ENCODE measurements at regions not wholly inside any gene's neighbourhood (a gene's known extent, or its start where the extent isn't known, plus 50 kb on each side); places are given as distances from the start of the nearest gene placed in this dataset.
"Not testable (repeated sequence)": the region's sequence is repeated elsewhere in the genome, so short reads cannot be mapped to it uniquely, and the experiment has no call there.

DNA sequence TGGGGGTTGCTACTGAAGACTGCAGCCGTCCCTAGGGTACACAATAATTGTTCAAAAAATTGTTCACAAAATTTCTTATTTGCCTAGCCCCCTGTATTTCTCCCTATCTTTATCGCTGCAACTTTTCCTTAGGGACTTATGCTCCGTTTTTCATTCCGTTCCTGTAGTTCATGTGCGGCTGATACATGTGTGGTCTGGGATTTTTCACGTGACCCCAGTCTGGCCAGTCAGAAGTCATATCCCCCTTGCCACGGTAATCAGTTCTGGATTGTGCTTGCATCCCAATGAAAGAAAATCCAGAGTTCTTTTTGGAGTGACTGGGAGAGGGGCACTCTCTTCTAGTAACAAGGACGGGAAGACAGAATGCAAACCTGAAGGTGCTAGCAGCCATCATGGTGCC is 610.7 kb upstream of the C16orf82 start:
- Histone ChIP-seq H3K4me1 (ENCODE audit: insufficient read depth, low read length) (no peaks in the 10 kb centered on the region), H3K4me3 (ENCODE audit: low read length) (no peak overlapping the region), H3K27ac (ENCODE audit: low read depth, low read length) (no peak overlapping the region), H3K36me3 (ENCODE audit: insufficient read depth, low read length) (no peaks in the 10 kb centered on the region), H3K9ac (ENCODE audit: low read depth, low read length) (no peak overlapping the region), H3K9me3 (ENCODE audit: insufficient read depth, low read depth, low read length) (peaks cover 9% of the 10 kb centered on the region), H3K27me3 (ENCODE audit: insufficient read depth, low read length) (no peaks in the 10 kb centered on the region)
- WGBS = 96% methylated on average over 7 of the region's 8 CpGs

- Histone ChIP-seq H3K27me3 (ENCODE audit: insufficient read depth, low read length) (no peaks in the 10 kb centered on the region), H3K9me3 (ENCODE audit: insufficient read depth, low read depth, low read length) (peaks cover 9% of the 10 kb centered on the region), H3K4me1 (ENCODE audit: insufficient read depth, low read length) (no peaks in the 10 kb centered on the region), H3K4me3 (ENCODE audit: low read length) (no peak overlapping the region), H3K27ac (ENCODE audit: low read depth, low read length) (no peak overlapping the region), H3K9ac (ENCODE audit: low read depth, low read length) (no peak overlapping the region), H3K36me3 (ENCODE audit: insufficient read depth, low read length) (no peaks in the 10 kb centered on the region)
- 92% methylated on average over 7 of the region's 7 CpGs for WGBS
These were observed 609.6 kb upstream of the C16orf82 start for GRCh38 chr16:26457095-26457494.

- Histone ChIP-seq H3K4me3 (ENCODE audit: low read length) (no peak overlapping the region), H3K9ac (ENCODE audit: low read depth, low read length) (no peak overlapping the region), H3K9me3 (ENCODE audit: insufficient read depth, low read depth, low read length) (peaks cover 9% of the 10 kb centered on the region), H3K36me3 (ENCODE audit: insufficient read depth, low read length) (no peaks in the 10 kb centered on the region), H3K27ac (ENCODE audit: low read depth, low read length) (no peak overlapping the region), H3K27me3 (ENCODE audit: insufficient read depth, low read length) (no peaks in the 10 kb centered on the region), H3K4me1 (ENCODE audit: insufficient read depth, low read length) (no peaks in the 10 kb centered on the region)
- 94% methylated on average over 4 of the region's 4 CpGs for WGBS
These were observed 608.8 kb upstream of the C16orf82 start for GRCh38 chr16:26457882-26458281.

DNA sequence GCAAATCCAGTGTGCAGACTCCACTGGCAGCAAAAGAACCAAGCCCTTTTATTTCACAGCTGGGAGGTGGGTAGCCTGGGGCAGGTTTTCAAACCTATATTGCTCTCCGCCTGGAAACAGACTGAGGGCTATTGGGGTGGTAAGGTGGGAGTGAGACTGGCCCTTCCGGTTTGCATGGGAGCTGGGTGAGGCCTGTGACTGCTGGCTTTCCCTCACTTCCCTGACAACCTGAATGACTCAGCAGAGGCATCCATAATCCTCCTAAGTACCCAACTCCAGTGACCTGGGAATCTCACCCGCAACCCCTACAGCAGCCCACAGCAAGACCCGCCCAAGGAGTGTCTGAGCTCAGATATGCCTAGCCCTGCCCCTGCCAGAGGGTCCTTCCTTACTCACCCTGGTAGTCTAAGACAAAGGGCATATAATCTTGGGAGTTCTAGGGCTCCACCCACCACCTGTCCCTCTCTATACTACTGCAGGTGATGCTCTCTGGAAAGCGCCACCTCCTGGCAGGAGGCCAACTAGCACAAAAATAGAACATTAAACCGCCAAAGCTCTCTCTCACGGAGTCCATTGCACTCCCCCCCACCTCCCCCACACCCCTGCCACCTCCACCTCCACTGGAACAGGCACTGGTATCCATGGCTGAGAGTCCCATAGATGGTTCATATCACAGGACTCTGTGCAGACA is 602.0 kb upstream of the C16orf82 start:
- Histone ChIP-seq H3K4me3 (ENCODE audit: low read length) (no peak overlapping the region), H3K27ac (ENCODE audit: low read depth, low read length) (no peak overlapping the region), H3K9me3 (ENCODE audit: insufficient read depth, low read depth, low read length) (0 out of 2 replicates have a peak, but pooled peaks cover 4% of the 10 kb centered on the region), H3K36me3 (ENCODE audit: insufficient read depth, low read length) (no peaks in the 10 kb centered on the region), H3K4me1 (ENCODE audit: insufficient read depth, low read length) (no peaks in the 10 kb centered on the region), H3K27me3 (ENCODE audit: insufficient read depth, low read length) (no peaks in the 10 kb centered on the region), H3K9ac (ENCODE audit: low read depth, low read length) (no peak overlapping the region)
- WGBS = 93% methylated on average over 7 of the region's 7 CpGs

DNA sequence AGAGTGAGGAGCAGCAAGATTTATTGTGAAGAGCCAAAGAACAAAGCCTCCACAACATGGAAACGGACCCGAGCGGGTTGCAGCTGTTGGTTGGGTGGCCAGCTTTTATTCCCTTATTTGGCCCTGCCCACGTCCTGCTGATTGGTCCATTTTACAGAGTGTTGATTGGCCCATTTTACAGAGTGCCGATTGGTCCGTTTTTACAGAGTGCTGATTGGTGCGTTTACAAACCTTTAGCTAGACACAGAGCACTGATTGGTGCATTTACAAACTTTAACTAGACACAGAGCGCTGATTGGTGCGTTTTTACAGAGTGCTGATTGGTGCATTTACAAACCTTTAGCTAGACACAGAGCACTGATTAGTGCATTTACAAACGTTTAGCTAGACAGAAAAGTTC is 592.3 kb upstream of the C16orf82 start:
- H3K9ac ChIP-seq (ENCODE audit: low read depth, low read length); H3K36me3 ChIP-seq (ENCODE audit: insufficient read depth, low read length); H3K27ac ChIP-seq (ENCODE audit: low read depth, low read length); H3K4me3 ChIP-seq (ENCODE audit: low read length); H3K27me3 ChIP-seq (ENCODE audit: insufficient read depth, low read length): not testable (repeated sequence)
- 97% methylated on average over 10 of the region's 10 CpGs for WGBS
- Histone ChIP-seq H3K4me1 (ENCODE audit: insufficient read depth, low read length) (peaks cover 28% of the 10 kb centered on the region), H3K9me3 (ENCODE audit: insufficient read depth, low read depth, low read length) (peaks cover 26% of the 10 kb centered on the region)

DNA sequence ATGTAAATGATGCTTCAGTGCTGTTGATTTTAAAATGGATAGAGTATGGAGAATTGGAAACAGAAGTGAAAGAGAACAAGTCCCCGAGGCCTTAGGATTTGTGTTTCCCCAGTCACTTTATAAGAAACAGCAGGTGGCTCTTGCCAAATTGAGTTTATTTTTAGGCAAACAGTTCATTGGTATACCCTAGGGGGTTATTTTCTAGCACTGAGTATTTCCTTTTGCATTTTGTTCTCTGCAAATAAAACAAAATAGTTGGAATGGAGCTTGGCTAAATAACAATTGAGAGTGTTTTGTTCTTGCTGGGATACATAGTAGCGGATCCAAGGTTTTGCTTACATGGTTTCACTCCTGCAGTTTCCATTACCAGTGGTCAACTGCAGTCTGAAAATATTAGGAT is 591.1 kb upstream of the C16orf82 start:
- no peak overlapping the region for H3K9ac ChIP-seq (ENCODE audit: low read depth, low read length)
- peaks cover 31% of the 10 kb centered on the region for H3K9me3 ChIP-seq (ENCODE audit: insufficient read depth, low read depth, low read length)
- no peaks in the 10 kb centered on the region for H3K36me3 ChIP-seq (ENCODE audit: insufficient read depth, low read length)
- peaks cover 28% of the 10 kb centered on the region for H3K4me1 ChIP-seq (ENCODE audit: insufficient read depth, low read length)
- no peak overlapping the region for H3K27ac ChIP-seq (ENCODE audit: low read depth, low read length)
- no peaks in the 10 kb centered on the region for H3K27me3 ChIP-seq (ENCODE audit: insufficient read depth, low read length)
- no peak overlapping the region for H3K4me3 ChIP-seq (ENCODE audit: low read length)
- 46% methylated on average over 2 of the region's 2 CpGs for WGBS

DNA sequence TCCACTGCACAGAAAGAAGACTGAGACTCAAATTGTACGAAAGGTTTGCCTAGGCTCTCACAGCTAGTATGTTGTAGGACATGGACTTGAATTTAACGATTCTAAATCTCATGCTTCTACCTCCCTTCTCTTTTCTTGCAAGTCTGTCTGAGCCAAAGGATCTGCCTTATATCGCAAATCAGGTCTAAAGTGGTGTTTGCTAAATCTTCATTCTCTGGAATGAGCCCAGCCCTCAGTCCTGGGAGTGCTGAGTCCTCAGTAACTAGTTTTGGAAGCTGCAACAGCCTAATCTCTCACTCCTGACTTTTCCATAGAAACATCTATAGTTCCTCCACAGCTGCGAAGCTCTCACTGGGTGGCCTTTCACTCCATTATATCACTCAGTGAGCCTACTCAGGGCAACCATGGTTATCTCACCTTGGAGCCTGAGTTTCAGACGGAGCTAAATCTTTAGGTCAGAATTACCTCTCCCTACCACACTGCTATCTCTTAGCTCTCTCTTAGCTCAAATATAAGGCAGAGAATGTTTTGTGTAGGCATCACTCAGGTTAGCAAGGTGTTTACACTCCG is 575.5 kb upstream of the C16orf82 start:
- Histone ChIP-seq H3K4me1 (ENCODE audit: insufficient read depth, low read length) (peaks cover 38% of the 10 kb centered on the region), H3K9me3 (ENCODE audit: insufficient read depth, low read depth, low read length) (no peaks in the 10 kb centered on the region)
- 60% methylated on average over 6 of the region's 6 CpGs for WGBS

DNA sequence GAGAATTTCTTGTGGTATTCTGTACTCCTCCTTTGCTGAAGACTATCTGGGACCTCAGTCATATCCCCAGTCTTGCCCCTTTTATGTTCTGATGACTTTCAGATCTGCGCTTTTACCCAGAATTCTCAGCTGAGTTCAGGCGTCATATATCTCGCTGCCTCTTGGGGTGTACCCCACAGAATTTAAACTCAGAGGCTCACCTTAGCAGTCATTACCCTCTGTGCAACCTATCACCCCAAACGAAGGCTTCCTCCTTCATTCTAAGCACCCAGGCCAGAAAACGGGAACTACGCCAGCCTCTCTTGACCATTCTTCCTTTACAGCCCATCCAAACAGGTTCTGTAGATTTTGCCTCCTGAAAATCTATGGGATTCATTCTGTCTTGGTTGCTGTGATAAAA is 574.8 kb upstream of the C16orf82 start:
- Histone ChIP-seq H3K27me3 (ENCODE audit: insufficient read depth, low read length) (no peaks in the 10 kb centered on the region), H3K4me3 (ENCODE audit: low read length) (no peak overlapping the region), H3K36me3 (ENCODE audit: insufficient read depth, low read length) (no peaks in the 10 kb centered on the region), H3K9ac (ENCODE audit: low read depth, low read length) (no peak overlapping the region), H3K9me3 (ENCODE audit: insufficient read depth, low read depth, low read length) (no peaks in the 10 kb centered on the region), H3K27ac (ENCODE audit: low read depth, low read length) (no peak overlapping the region), H3K4me1 (ENCODE audit: insufficient read depth, low read length) (peaks cover 38% of the 10 kb centered on the region)
- 95% methylated on average over 6 of the region's 6 CpGs for WGBS

More for the DNA sequence above, 575.5 kb upstream of the C16orf82 start:
- Histone ChIP-seq H3K4me3 (ENCODE audit: low read length) (no peak overlapping the region), H3K36me3 (ENCODE audit: insufficient read depth, low read length) (no peaks in the 10 kb centered on the region), H3K27ac (ENCODE audit: low read depth, low read length) (no peak overlapping the region), H3K27me3 (ENCODE audit: insufficient read depth, low read length) (no peaks in the 10 kb centered on the region), H3K9ac (ENCODE audit: low read depth, low read length) (no peak overlapping the region)

GRCh38 chr16:26493751-26494150 is 573.0 kb upstream of the C16orf82 start:
- H3K9ac ChIP-seq (ENCODE audit: low read depth, low read length) = no peak overlapping the region
- WGBS = 81% methylated on average over 1 of the region's 1 CpG

DNA sequence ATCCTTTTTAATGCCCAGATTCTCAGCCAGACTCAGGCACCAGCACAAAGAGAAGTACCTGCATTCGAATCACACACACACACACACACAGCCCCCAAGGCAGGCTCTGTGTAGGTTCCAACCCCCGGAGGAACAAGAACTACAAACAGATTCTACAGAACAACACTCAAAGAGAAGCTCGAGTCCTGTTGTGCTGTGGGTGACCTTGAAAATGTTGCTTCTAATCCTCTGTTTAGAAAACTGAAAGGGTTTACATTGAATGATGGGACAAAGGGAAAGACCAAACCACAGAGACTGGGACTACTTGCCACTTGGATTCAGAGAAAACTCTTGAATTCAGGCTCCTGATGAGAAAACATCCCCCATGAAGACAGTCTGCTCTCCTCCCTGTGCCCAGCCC is 568.8 kb upstream of the C16orf82 start:
- H3K4me3 ChIP-seq (ENCODE audit: low read length) = no peak overlapping the region
- no peak overlapping the region for H3K9ac ChIP-seq (ENCODE audit: low read depth, low read length)
- H3K36me3 ChIP-seq (ENCODE audit: insufficient read depth, low read length) = no peaks in the 10 kb centered on the region
- no peak overlapping the region for H3K27ac ChIP-seq (ENCODE audit: low read depth, low read length)
- H3K4me1 ChIP-seq (ENCODE audit: insufficient read depth, low read length) = peaks cover 17% of the 10 kb centered on the region
- 91% methylated on average over 3 of the region's 3 CpGs for WGBS
- H3K27me3 ChIP-seq (ENCODE audit: insufficient read depth, low read length) = no peaks in the 10 kb centered on the region
- H3K9me3 ChIP-seq (ENCODE audit: insufficient read depth, low read depth, low read length) = 0 out of 2 replicates have a peak, but pooled peaks cover 2% of the 10 kb centered on the region

More at GRCh38 chr16:26493751-26494150, 573.0 kb upstream of the C16orf82 start:
- no peaks in the 10 kb centered on the region for H3K36me3 ChIP-seq (ENCODE audit: insufficient read depth, low read length)
- H3K4me1 ChIP-seq (ENCODE audit: insufficient read depth, low read length) = peaks cover 32% of the 10 kb centered on the region
- no peak overlapping the region for H3K4me3 ChIP-seq (ENCODE audit: low read length)
- no peaks in the 10 kb centered on the region for H3K27me3 ChIP-seq (ENCODE audit: insufficient read depth, low read length)
- no peaks in the 10 kb centered on the region for H3K9me3 ChIP-seq (ENCODE audit: insufficient read depth, low read depth, low read length)
- H3K27ac ChIP-seq (ENCODE audit: low read depth, low read length) = no peak overlapping the region

DNA sequence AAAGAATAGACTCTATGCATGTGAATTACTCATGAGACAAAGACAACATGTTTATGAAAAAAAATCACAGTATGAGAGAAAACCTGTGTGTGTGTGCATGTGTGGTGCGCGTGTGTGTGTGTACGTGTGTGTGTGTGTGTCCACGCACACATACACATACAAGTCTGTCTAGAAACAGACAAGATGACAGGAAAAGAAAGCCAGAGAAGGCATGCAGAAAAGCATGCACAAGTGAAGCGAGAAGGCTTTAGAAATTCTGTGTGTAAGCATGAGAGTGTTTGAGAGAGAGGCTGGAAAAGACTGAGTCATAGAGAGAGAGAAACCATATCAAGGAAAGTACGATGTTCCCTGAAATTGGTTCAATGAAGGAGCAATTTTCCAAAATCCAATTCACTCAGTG is 566.4 kb upstream of the C16orf82 start:
- Histone ChIP-seq H3K36me3 (ENCODE audit: insufficient read depth, low read length) (no peaks in the 10 kb centered on the region), H3K4me3 (ENCODE audit: low read length) (no peak overlapping the region), H3K9ac (ENCODE audit: low read depth, low read length) (no peak overlapping the region), H3K9me3 (ENCODE audit: insufficient read depth, low read depth, low read length) (0 out of 2 replicates have a peak, but pooled peaks cover 2% of the 10 kb centered on the region), H3K27ac (ENCODE audit: low read depth, low read length) (no peak overlapping the region), H3K4me1 (ENCODE audit: insufficient read depth, low read length) (no peaks in the 10 kb centered on the region), H3K27me3 (ENCODE audit: insufficient read depth, low read length) (no peaks in the 10 kb centered on the region)
- 90% methylated on average over 4 of the region's 6 CpGs for WGBS
